ENCODE measurements at regions not wholly inside any gene's neighbourhood (a gene's known extent, or its start where the extent isn't known, plus 50 kb on each side); places are given as distances from the start of the nearest gene placed in this dataset.

DNA sequence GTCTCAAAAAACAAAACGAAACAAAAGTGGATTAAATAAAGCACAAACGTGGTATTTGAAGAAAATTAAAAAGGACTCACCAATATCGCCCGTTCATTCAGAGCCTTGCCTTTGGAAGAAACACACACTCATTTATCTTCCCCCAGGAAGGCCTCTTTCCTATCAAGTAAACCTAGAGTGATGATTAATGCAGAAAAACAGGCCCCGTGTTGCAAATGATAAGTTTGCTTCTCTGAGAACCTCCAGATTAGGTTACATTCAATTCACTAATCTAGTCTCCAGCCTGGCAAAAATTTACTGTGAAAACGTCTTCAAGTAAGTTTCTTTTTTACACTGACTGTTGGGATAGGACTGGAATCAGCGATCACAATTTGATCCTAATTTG is 78.0 kb upstream of the C1GALT1 start:
- Histone ChIP-seq H3K4me1 (ENCODE audit: insufficient read depth, low read length, poor library complexity, severe bottlenecking) (peaks cover 15% of the 10 kb centered on the region), H3K27me3 (replicated peaks; ENCODE audit: insufficient read depth, low read depth, low read length, poor library complexity) (no peaks in the 10 kb centered on the region), H3K4me3 (ENCODE audit: low read depth, low read length, poor library complexity, severe bottlenecking) (no peak overlapping the region), H3K9me3 (ENCODE audit: low read depth, low read length, poor library complexity, severe bottlenecking) (no peaks in the 10 kb centered on the region), H3K36me3 (ENCODE audit: insufficient read depth, low read length, poor library complexity, severe bottlenecking) (no peaks in the 10 kb centered on the region), H3K27ac (ENCODE audit: low read depth, low read length, poor library complexity, severe bottlenecking) (no peak overlapping the region)
- ChIA-PET POLR2A (ENCODE audit: low non-redundant PET) (no interaction called here), CTCF (no interaction called here)
- DNase-seq (ENCODE audit: low spot score), result no peak
- intact Hi-C loops (cut with micrococcal nuclease; ENCODE audit: unreplicated experiment), result loop anchor here (5.0 to 10.0 kb wide), 3 partner anchors 318 to 1190 kb away; no protein-coding TSS in a partner anchor
- BruUV-seq (replicated peaks), result no TSS peak
- TF ChIP-seq CTCF (conservative IDR thresholded peaks at IDR 0.05; ENCODE audit: low read depth, low read length), result no peak
- TF ChIP-seq EZH2 (IDR thresholded peaks at IDR 0.05; ENCODE audit: borderline replicate concordance, low read depth, low read length, poor library complexity, severe bottlenecking), result no peak

DNA sequence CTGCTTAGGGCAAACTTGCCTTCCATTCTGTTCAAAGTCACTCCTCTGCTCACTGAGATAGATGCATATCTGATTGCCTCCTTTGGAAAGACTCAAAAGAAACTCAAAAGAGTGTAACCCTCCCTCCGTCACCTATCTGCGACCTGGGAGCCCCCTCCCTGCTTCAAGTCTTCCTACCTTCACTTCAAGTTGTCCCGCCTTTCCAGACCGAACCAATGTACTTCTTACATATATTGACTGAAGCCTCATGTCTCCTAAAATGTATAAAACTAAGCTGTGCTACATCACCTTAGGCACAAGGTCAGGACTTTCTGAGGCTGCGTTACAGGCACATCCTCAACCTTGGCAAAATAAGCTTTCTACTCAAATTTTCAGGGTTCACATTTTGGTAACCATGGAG is 77.4 kb upstream of the C1GALT1 start:
- Histone ChIP-seq H3K4me3 (ENCODE audit: low read depth, low read length, poor library complexity, severe bottlenecking) (no peak overlapping the region), H3K27me3 (replicated peaks; ENCODE audit: insufficient read depth, low read depth, low read length, poor library complexity) (no peaks in the 10 kb centered on the region), H3K4me1 (ENCODE audit: insufficient read depth, low read length, poor library complexity, severe bottlenecking) (peaks cover 8% of the 10 kb centered on the region), H3K9me3 (ENCODE audit: low read depth, low read length, poor library complexity, severe bottlenecking) (no peaks in the 10 kb centered on the region), H3K36me3 (ENCODE audit: insufficient read depth, low read length, poor library complexity, severe bottlenecking) (no peaks in the 10 kb centered on the region), H3K27ac (ENCODE audit: low read depth, low read length, poor library complexity, severe bottlenecking) (no peak overlapping the region)
- ChIA-PET CTCF (no interaction called here), POLR2A (ENCODE audit: low non-redundant PET) (no interaction called here)
- intact Hi-C loops (cut with micrococcal nuclease; ENCODE audit: unreplicated experiment), result loop anchor here (5.0 to 10.0 kb wide), 3 partner anchors 317 to 1190 kb away; no protein-coding TSS in a partner anchor
- no peak for TF ChIP-seq CTCF (conservative IDR thresholded peaks at IDR 0.05; ENCODE audit: low read depth, low read length)
- TF ChIP-seq EZH2 (IDR thresholded peaks at IDR 0.05; ENCODE audit: borderline replicate concordance, low read depth, low read length, poor library complexity, severe bottlenecking), result no peak
- no peak for DNase-seq (ENCODE audit: low spot score)
- BruUV-seq (replicated peaks), result no TSS peak

- no peak overlapping the region for H3K4me3 ChIP-seq (ENCODE audit: low read depth, low read length, poor library complexity, severe bottlenecking)
- H3K4me1 ChIP-seq (ENCODE audit: insufficient read depth, low read length, poor library complexity, severe bottlenecking), result no peaks in the 10 kb centered on the region
- ChIA-PET CTCF (no interaction called here), POLR2A (ENCODE audit: low non-redundant PET) (no interaction called here)
- no peaks in the 10 kb centered on the region for H3K27me3 ChIP-seq (replicated peaks; ENCODE audit: insufficient read depth, low read depth, low read length, poor library complexity)
- H3K9me3 ChIP-seq (ENCODE audit: low read depth, low read length, poor library complexity, severe bottlenecking), result no peaks in the 10 kb centered on the region
- no peak for DNase-seq (ENCODE audit: low spot score)
- intact Hi-C loops (cut with micrococcal nuclease; ENCODE audit: unreplicated experiment), result loop anchor here (10.0 kb wide), 2 partner anchors 1109 to 1189 kb away; no protein-coding TSS in a partner anchor
- TF ChIP-seq CTCF (conservative IDR thresholded peaks at IDR 0.05; ENCODE audit: low read depth, low read length) (no peak), EZH2 (IDR thresholded peaks at IDR 0.05; ENCODE audit: borderline replicate concordance, low read depth, low read length, poor library complexity, severe bottlenecking) (no peak)
- BruUV-seq (replicated peaks), result no TSS peak
- no peak overlapping the region for H3K27ac ChIP-seq (ENCODE audit: low read depth, low read length, poor library complexity, severe bottlenecking)
- no peaks in the 10 kb centered on the region for H3K36me3 ChIP-seq (ENCODE audit: insufficient read depth, low read length, poor library complexity, severe bottlenecking)
Measured at GRCh38 chr7:7105800-7106582, 76.4 kb upstream of the C1GALT1 start.
